T1000 (cell line): ENCODE measurements at regions not wholly inside any gene's neighbourhood (a gene's known extent, or its start where the extent isn't known, plus 50 kb on each side); places are given as distances from the start of the nearest gene placed in this dataset.

ENCODE experiments used
- DNase-seq: peaks from one replicate; lab custom pipeline; 2025; ENCODE audit warnings: mixed read lengths; lab: John Stamatoyannopoulos, UW

- DNase-seq: no peak
Observed at GRCh38 chr9:88692827-88693226, 157.8 kb downstream of the NXNL2 start.

- DNase-seq: no peak
Observed at GRCh38 chr9:88694625-88695024, 159.6 kb downstream of the NXNL2 start.

- no peak for DNase-seq
Observed at GRCh38 chr9:88696501-88696900, 161.5 kb downstream of the NXNL2 start.

- DNase-seq: no peak
Observed at GRCh38 chr9:88697764-88698432, 162.9 kb downstream of the NXNL2 start.

GRCh38 chr9:88702985-88703384 is 168.0 kb downstream of the NXNL2 start:
- DNase-seq: no peak

GRCh38 chr9:88706193-88707113 is 171.5 kb downstream of the NXNL2 start:
- DNase-seq: no peak

GRCh38 chr9:88710449-88710848 is 175.5 kb downstream of the NXNL2 start:
- no peak for DNase-seq

GRCh38 chr9:88711719-88712118 is 176.7 kb downstream of the NXNL2 start:
- DNase-seq: no peak

GRCh38 chr9:88712484-88712883 is 177.5 kb downstream of the NXNL2 start:
- DNase-seq: no peak

- no peak for DNase-seq
Observed at GRCh38 chr9:88713010-88713409, 178.0 kb downstream of the NXNL2 start.

- no peak for DNase-seq
Observed at GRCh38 chr9:88716596-88717290, 181.8 kb downstream of the NXNL2 start.

- DNase-seq: peak; percentile 29
Observed at GRCh38 chr9:88721025-88721424, 186.0 kb downstream of the NXNL2 start.

- no peak for DNase-seq
Observed at GRCh38 chr9:88721495-88722279, 186.7 kb downstream of the NXNL2 start.

- DNase-seq: no peak
Observed at GRCh38 chr9:88722753-88723152, 187.8 kb downstream of the NXNL2 start.

- DNase-seq: no peak
Observed at GRCh38 chr9:88723751-88724150, 188.8 kb downstream of the NXNL2 start.

GRCh38 chr9:88724331-88724730 is 189.4 kb downstream of the NXNL2 start:
- DNase-seq: no peak

- DNase-seq: no peak
Observed at GRCh38 chr9:88725300-88726019, 190.5 kb downstream of the NXNL2 start.

GRCh38 chr9:88726803-88727202 is 191.8 kb downstream of the NXNL2 start:
- no peak for DNase-seq

GRCh38 chr9:88730780-88731179 is 195.8 kb downstream of the NXNL2 start:
- DNase-seq: no peak

- no peak for DNase-seq
Observed at GRCh38 chr9:88732128-88732527, 197.2 kb downstream of the NXNL2 start.
